MG63 (cell line): ENCODE measurements at regions not wholly inside any gene's neighbourhood (a gene's known extent, or its start where the extent isn't known, plus 50 kb on each side); places are given as distances from the start of the nearest gene placed in this dataset.
"Not testable (repeated sequence)": the region's sequence is repeated elsewhere in the genome, so short reads cannot be mapped to it uniquely, and the experiment has no call there.

Experiments
- DNase-seq: peaks from one replicate; pipeline ENCODE4 v3.0.0-alpha.2; 2020
- H3K27me3 ChIP-seq: fragments of 250-450 bp; sonication (Bioruptor Pico); 2 replicates; pipeline ENCODE4 v1.5.1; 2020; ENCODE audit warnings: mild to moderate bottlenecking, moderate library complexity
- H3K36me3 ChIP-seq: fragments of 250-450 bp; sonication (Bioruptor Pico); 2 replicates; pipeline ENCODE4 v1.5.1; 2020; ENCODE audit warnings: mild to moderate bottlenecking, moderate library complexity
- H3K4me3 ChIP-seq: fragments of 250-450 bp; sonication (Bioruptor Pico); 2 replicates; pipeline ENCODE4 v1.5.1; 2020; ENCODE audit warnings: mild to moderate bottlenecking, moderate library complexity
- H3K9me3 ChIP-seq: fragments of 250-450 bp; sonication (Bioruptor Pico); 2 replicates; pipeline ENCODE4 v1.5.1; 2020; ENCODE audit warnings: mild to moderate bottlenecking, moderate library complexity

- Histone ChIP-seq H3K36me3 (no peaks in the 10 kb centered on the region), H3K4me3 (no peak overlapping the region), H3K27me3 (no peaks in the 10 kb centered on the region), H3K9me3 (peaks cover 5% of the 10 kb centered on the region; the same call in 1 of the 2 replicates)
- DNase-seq: no peak
Observed at GRCh38 chr6:81023709-81024108, 728.8 kb downstream of the TENT5A start.

GRCh38 chr6:81023007-81023582, 729.4 kb downstream of the TENT5A start:
- no peaks in the 10 kb centered on the region for H3K27me3 ChIP-seq
- H3K36me3 ChIP-seq: no peaks in the 10 kb centered on the region
- H3K9me3 ChIP-seq: peaks cover 5% of the 10 kb centered on the region; the same call in 1 of the 2 replicates
- no peak for DNase-seq
- no peak overlapping the region for H3K4me3 ChIP-seq

GRCh38 chr6:81017586-81017985, 734.9 kb downstream of the TENT5A start:
- not testable (repeated sequence) for H3K4me3 ChIP-seq, H3K9me3 ChIP-seq, H3K36me3 ChIP-seq, H3K27me3 ChIP-seq, DNase-seq

GRCh38 chr6:81003894-81004293, 748.6 kb downstream of the TENT5A start:
- Histone ChIP-seq H3K4me3 (no peak overlapping the region), H3K9me3 (no peaks in the 10 kb centered on the region), H3K36me3 (no peaks in the 10 kb centered on the region), H3K27me3 (no peaks in the 10 kb centered on the region)
- no peak for DNase-seq

GRCh38 chr6:81003156-81003555, 749.3 kb downstream of the TENT5A start:
- Histone ChIP-seq H3K4me3 (no peak overlapping the region), H3K9me3 (no peaks in the 10 kb centered on the region), H3K27me3 (no peaks in the 10 kb centered on the region), H3K36me3 (no peaks in the 10 kb centered on the region)
- DNase-seq: no peak

- H3K9me3 ChIP-seq: no peaks in the 10 kb centered on the region
- DNase-seq: no peak
Observed at GRCh38 chr6:81002126-81002525, 750.4 kb downstream of the TENT5A start.

GRCh38 chr6:80991316-80991715, 761.2 kb downstream of the TENT5A start:
- H3K36me3 ChIP-seq: no peaks in the 10 kb centered on the region
- no peaks in the 10 kb centered on the region for H3K27me3 ChIP-seq
- peaks cover 3% of the 10 kb centered on the region; the same call in 1 of the 2 replicates for H3K9me3 ChIP-seq
- DNase-seq: no peak
- no peak overlapping the region for H3K4me3 ChIP-seq

More at GRCh38 chr6:81002126-81002525, 750.4 kb downstream of the TENT5A start:
- no peak overlapping the region for H3K4me3 ChIP-seq
- H3K27me3 ChIP-seq: no peaks in the 10 kb centered on the region
- no peaks in the 10 kb centered on the region for H3K36me3 ChIP-seq

GRCh38 chr6:80988892-80989291, 763.6 kb downstream of the TENT5A start:
- DNase-seq: no peak
- H3K27me3 ChIP-seq: no peaks in the 10 kb centered on the region

GRCh38 chr6:80988286-80988685, 764.2 kb downstream of the TENT5A start:
- Histone ChIP-seq H3K9me3 (no peaks in the 10 kb centered on the region), H3K36me3 (no peaks in the 10 kb centered on the region), H3K4me3 (no peak overlapping the region), H3K27me3 (no peaks in the 10 kb centered on the region)
- no peak for DNase-seq

More at GRCh38 chr6:80988892-80989291, 763.6 kb downstream of the TENT5A start:
- no peaks in the 10 kb centered on the region for H3K9me3 ChIP-seq
- H3K36me3 ChIP-seq: no peaks in the 10 kb centered on the region
- H3K4me3 ChIP-seq: no peak overlapping the region

GRCh38 chr6:80981226-80981625, 771.3 kb downstream of the TENT5A start:
- H3K4me3 ChIP-seq, H3K9me3 ChIP-seq, H3K36me3 ChIP-seq, DNase-seq, H3K27me3 ChIP-seq: not testable (repeated sequence)

- Histone ChIP-seq H3K36me3 (no peaks in the 10 kb centered on the region), H3K27me3 (no peaks in the 10 kb centered on the region), H3K4me3 (no peak overlapping the region), H3K9me3 (no peaks in the 10 kb centered on the region)
- DNase-seq: no peak
Observed at GRCh38 chr6:80976336-80976735, 776.1 kb downstream of the TENT5A start.

- DNase-seq: no peak
Observed at GRCh38 chr6:80974579-80974978, 777.9 kb downstream of the TENT5A start.

GRCh38 chr6:80969439-80969838, 783.0 kb downstream of the TENT5A start:
- no peak overlapping the region for H3K4me3 ChIP-seq
- no peak for DNase-seq
- H3K36me3 ChIP-seq: no peaks in the 10 kb centered on the region

More at GRCh38 chr6:80974579-80974978, 777.9 kb downstream of the TENT5A start:
- H3K36me3 ChIP-seq: no peaks in the 10 kb centered on the region
- no peaks in the 10 kb centered on the region for H3K9me3 ChIP-seq
- H3K4me3 ChIP-seq: no peak overlapping the region
- H3K27me3 ChIP-seq: no peaks in the 10 kb centered on the region

GRCh38 chr6:80967609-80968008, 784.9 kb downstream of the TENT5A start:
- DNase-seq: no peak
- Histone ChIP-seq H3K4me3 (no peak overlapping the region), H3K9me3 (no peaks in the 10 kb centered on the region), H3K27me3 (no peaks in the 10 kb centered on the region), H3K36me3 (no peaks in the 10 kb centered on the region)

More at GRCh38 chr6:80969439-80969838, 783.0 kb downstream of the TENT5A start:
- no peaks in the 10 kb centered on the region for H3K9me3 ChIP-seq
- no peaks in the 10 kb centered on the region for H3K27me3 ChIP-seq

GRCh38 chr6:80962382-80962781, 790.1 kb downstream of the TENT5A start:
- H3K27me3 ChIP-seq: no peaks in the 10 kb centered on the region

GRCh38 chr6:80961166-80961565, 791.3 kb downstream of the TENT5A start:
- Histone ChIP-seq H3K36me3 (no peaks in the 10 kb centered on the region), H3K27me3 (no peaks in the 10 kb centered on the region), H3K4me3 (no peak overlapping the region), H3K9me3 (no peaks in the 10 kb centered on the region)
- DNase-seq: no peak

More at GRCh38 chr6:80962382-80962781, 790.1 kb downstream of the TENT5A start:
- Histone ChIP-seq H3K36me3 (no peaks in the 10 kb centered on the region), H3K9me3 (no peaks in the 10 kb centered on the region), H3K4me3 (no peak overlapping the region)
- DNase-seq: no peak

- DNase-seq: no peak
- no peaks in the 10 kb centered on the region for H3K27me3 ChIP-seq
- H3K36me3 ChIP-seq: no peaks in the 10 kb centered on the region
- H3K4me3 ChIP-seq: no peak overlapping the region
- H3K9me3 ChIP-seq: no peaks in the 10 kb centered on the region
Observed at GRCh38 chr6:80959034-80959433, 793.4 kb downstream of the TENT5A start.

GRCh38 chr6:80956898-80957297, 795.6 kb downstream of the TENT5A start:
- Histone ChIP-seq H3K4me3 (no peak overlapping the region), H3K9me3 (no peaks in the 10 kb centered on the region), H3K36me3 (no peaks in the 10 kb centered on the region), H3K27me3 (no peaks in the 10 kb centered on the region)
- DNase-seq: no peak
